HepG2 (cell line): ENCODE measurements at regions not wholly inside any gene's neighbourhood (a gene's known extent, or its start where the extent isn't known, plus 50 kb on each side); places are given as distances from the start of the nearest gene placed in this dataset.

ENCODE experiments used
- ATAC-seq: fragments of 200-7000 bp; cut with Tn5 transposase; 3 replicates; pipeline ENCODE4 v1.9.1; 2020; ENCODE audit warnings: mild to moderate bottlenecking, moderate library complexity
- BruUV-seq: library from RNA; stranded (reverse); fragments of 400-500 nt; replicated peaks from 2 replicates; lab custom pipeline; 2021; lab: Mats Ljungman, UMichigan
- CTCF ChIA-PET: fragments of 300-600 bp; formaldehyde crosslinking; extraction: SDS; loops from one replicate; lab custom pipeline; 2021; ENCODE audit warnings: low total read pairs, inconsistent platforms, low intra/inter-chr PET ratio; lab: Yijun Ruan, JAX
- POLR2A ChIA-PET: fragments of 350-600 bp; sonication (Branson Sonifier 250); formaldehyde crosslinking; loops from one replicate; lab custom pipeline; 2020; ENCODE audit warnings: antibody characterized with exemption, inconsistent platforms; lab: Yijun Ruan, JAX
- DNase-seq: peaks from one replicate; pipeline ENCODE4 v3.0.0-alpha.2; 2015; ENCODE audit warnings: low spot score
- FAIRE-seq: peaks from 3 replicates; lab custom pipeline; 2011; peaks lifted over from hg19 to GRCh38; lab: Jason Lieb, UNC
- H2AFZ ChIP-seq: one replicate; pipeline ENCODE4 v1.6.1; 2011; ENCODE audit warnings: low read length, inconsistent platforms
- H3K27ac ChIP-seq: fragments of 300-600 bp; 3 replicates; pipeline ENCODE4 v1.8.0; 2011; ENCODE audit warnings: mixed run types, mild to moderate bottlenecking, mixed read lengths, low read length, inconsistent platforms; ENCODE audit not compliant: insufficient read depth; ENCODE audit errors: extremely low read length
- H3K27me3 ChIP-seq, 2 experiments: fragments of 200-600 bp in 1 of 2; 2 replicates in 1 of 2; 3 replicates in 1 of 2; pipeline versions ENCODE4 v1.6.0 to v1.8.0; 2011; ENCODE audit warnings: low read length in 2 of 2, mild to moderate bottlenecking in 2 of 2, moderate library complexity in 2 of 2, inconsistent platforms in 1 of 2; ENCODE audit not compliant: insufficient read depth in 2 of 2, control insufficient read depth in 1 of 2
- H3K36me3 ChIP-seq, 2 experiments: fragments of 200-600 bp in 1 of 2; replicated peaks in 1 of 2; 2 replicates in 1 of 2; 3 replicates in 1 of 2; pipeline versions ENCODE4 v1.5.1 to v1.8.0; 2011; ENCODE audit warnings: low read length in 2 of 2, inconsistent platforms in 1 of 2; ENCODE audit not compliant: insufficient read depth in 2 of 2, control insufficient read depth in 1 of 2
- H3K4me1 ChIP-seq: 2 replicates; pipeline ENCODE4 v1.5.1; 2012; ENCODE audit warnings: low read length, inconsistent platforms; ENCODE audit not compliant: insufficient read depth
- H3K4me2 ChIP-seq: 2 replicates; pipeline ENCODE4 v1.6.0; 2011; ENCODE audit warnings: low read depth, low read length, inconsistent platforms
- H3K4me3 ChIP-seq, 3 experiments: fragments of 200-600 bp in 1 of 3; sonication (generic), shearing (Covaris generic) in 1 of 3; replicated peaks in 1 of 3; 2 replicates each; pipeline ENCODE4 v1.5.1; 2011 to 2016; ENCODE audit warnings: low read length in 3 of 3, inconsistent platforms in 2 of 3, low read depth in 2 of 3, mild to moderate bottlenecking in 2 of 3, control low read depth in 1 of 3, mixed read lengths in 1 of 3; ENCODE audit not compliant: insufficient read depth in 1 of 3
- H3K79me2 ChIP-seq: one replicate; pipeline ENCODE4 v1.6.1; 2011; ENCODE audit warnings: low read length, inconsistent platforms; ENCODE audit not compliant: insufficient read depth
- H3K9ac ChIP-seq: 2 replicates; pipeline ENCODE4 v1.6.0; 2011; ENCODE audit warnings: mild to moderate bottlenecking, low read depth, low read length, inconsistent platforms; ENCODE audit not compliant: insufficient read depth
- H3K9me3 ChIP-seq: 2 replicates; pipeline ENCODE4 v1.5.1; 2012; ENCODE audit warnings: mild to moderate bottlenecking, low read length
- H4K20me1 ChIP-seq: 2 replicates; pipeline ENCODE4 v1.6.0; 2011; ENCODE audit warnings: inconsistent platforms, mild to moderate bottlenecking, low read length, moderate library complexity; ENCODE audit not compliant: insufficient read depth
- MTA3 ChIP-seq: sonication (generic); formaldehyde crosslinking; IDR thresholded peaks from 2 replicates; pipeline ENCODE4 v1.4.0; 2020; ENCODE audit warnings: missing genetic modification reagents
- NFYB ChIP-seq: sonication (generic); formaldehyde crosslinking; IDR thresholded peaks from 2 replicates; pipeline ENCODE4 v1.4.0; 2020; ENCODE audit warnings: missing genetic modification reagents
- NR3C1 ChIP-seq: sonication (generic); formaldehyde crosslinking; IDR thresholded peaks from 2 replicates; pipeline ENCODE4 v1.4.0; 2020; ENCODE audit warnings: missing genetic modification reagents
- RERE ChIP-seq: IDR thresholded peaks from 2 replicates; pipeline ENCODE4 v1.6.1; 2016; ENCODE audit warnings: low read depth, missing genetic modification reagents, missing compliant biosample characterization
- SP4 ChIP-seq: sonication (generic); formaldehyde crosslinking; IDR thresholded peaks from 2 replicates; pipeline ENCODE4 v1.8.1; 2023; ENCODE audit warnings: mild to moderate bottlenecking, missing genetic modification reagents
- THAP11 ChIP-seq: IDR thresholded peaks from 2 replicates; pipeline ENCODE4 v1.6.1; 2016; ENCODE audit warnings: missing biosample characterization, missing genetic modification reagents
- XBP1 ChIP-seq: sonication (generic); formaldehyde crosslinking; IDR thresholded peaks from 2 replicates; pipeline ENCODE4 v1.5.0; 2020; ENCODE audit warnings: missing genetic modification reagents
- ZNF317 ChIP-seq: sonication (generic); formaldehyde crosslinking; IDR thresholded peaks from 2 replicates; pipeline ENCODE4 v1.5.0; 2020; ENCODE audit warnings: mild to moderate bottlenecking, missing genetic modification reagents
- ZNF556 ChIP-seq: sonication (generic); formaldehyde crosslinking; IDR thresholded peaks from 2 replicates; pipeline ENCODE4 v1.4.0; 2020; ENCODE audit warnings: mild to moderate bottlenecking, missing genetic modification reagents, borderline replicate concordance
- ZNF776 ChIP-seq: sonication (generic); formaldehyde crosslinking; IDR thresholded peaks from 2 replicates; pipeline ENCODE4 v1.4.0; 2020; ENCODE audit warnings: mild to moderate bottlenecking, missing genetic modification reagents
- ZSCAN25 ChIP-seq: sonication (generic); formaldehyde crosslinking; IDR thresholded peaks from 2 replicates; pipeline ENCODE4 v1.8.0; 2022; ENCODE audit warnings: mild to moderate bottlenecking, missing genetic modification reagents
- WGBS: methylation state at CpG from one replicate; pipeline ENCODE4 v1.1.6; 2017; ENCODE audit warnings: low lambda C conversion rate; 5-methylcytosine and 5-hydroxymethylcytosine counted together
- in situ Hi-C: cut with HindIII; loops from 2 replicates; pipeline ENCODE4 v1.10.0; 2017; ENCODE audit warnings: low pct_unique_long_range_greater_than_20kb; ENCODE audit not compliant: extremely low pct_ligation_motif_present
- intact Hi-C: fragments of 100-400 bp; cut with micrococcal nuclease; formaldehyde crosslinking; loops from one replicate; pipeline ENCODE4 v1.10.0; 2022; ENCODE audit not compliant: unreplicated experiment
- TF ChIP-seq, protein P1 (sequence below): sonication (generic); formaldehyde crosslinking; IDR thresholded peaks from 2 replicates; pipeline ENCODE4 v1.8.1; 2023; ENCODE audit warnings: missing genetic modification reagents, inconsistent platforms, borderline replicate concordance

GRCh38 chr9:117597977-117598376 is 106.2 kb upstream of the TLR4 start (continued):
- TF ChIP-seq, protein P1, sequence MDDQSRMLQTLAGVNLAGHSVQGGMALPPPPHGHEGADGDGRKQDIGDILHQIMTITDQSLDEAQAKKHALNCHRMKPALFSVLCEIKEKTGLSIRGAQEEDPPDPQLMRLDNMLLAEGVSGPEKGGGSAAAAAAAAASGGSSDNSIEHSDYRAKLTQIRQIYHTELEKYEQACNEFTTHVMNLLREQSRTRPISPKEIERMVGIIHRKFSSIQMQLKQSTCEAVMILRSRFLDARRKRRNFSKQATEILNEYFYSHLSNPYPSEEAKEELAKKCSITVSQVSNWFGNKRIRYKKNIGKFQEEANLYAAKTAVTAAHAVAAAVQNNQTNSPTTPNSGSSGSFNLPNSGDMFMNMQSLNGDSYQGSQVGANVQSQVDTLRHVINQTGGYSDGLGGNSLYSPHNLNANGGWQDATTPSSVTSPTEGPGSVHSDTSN (CRISPR knock-in tag) = no peak
- no peak for TF ChIP-seq NFYB
- TF ChIP-seq, all 625 proteins: peak for 0

DNA sequence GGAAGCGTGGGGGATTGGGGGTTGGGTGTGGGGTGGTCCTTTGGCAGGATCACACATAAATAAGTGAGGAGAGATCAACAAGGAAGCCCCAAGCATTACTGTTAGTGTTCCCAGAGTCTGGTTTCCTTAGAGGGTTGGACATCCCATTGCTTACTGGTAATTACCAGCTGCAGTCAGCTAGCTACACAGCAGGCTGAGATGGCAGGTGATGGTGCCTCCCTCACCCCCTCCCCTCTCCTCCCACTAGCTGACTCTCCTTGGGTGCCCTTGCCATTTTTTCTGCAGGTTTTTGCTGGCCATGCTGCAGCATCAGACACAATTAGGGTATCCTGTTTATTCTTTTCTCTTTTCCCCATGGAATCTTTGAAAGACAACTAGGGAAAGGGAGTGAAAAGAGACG is 107.5 kb upstream of the TLR4 start:
- ATAC-seq (no peak), DNase-seq (no peak)
- in situ Hi-C loops = no loop called here
- Histone ChIP-seq H4K20me1 (no peaks in the 10 kb centered on the region), H3K9ac (no peak overlapping the region), H3K27me3 (no peaks in the 10 kb centered on the region), H3K4me3 (no peak overlapping the region), H3K4me1 (no peaks in the 10 kb centered on the region), H3K36me3 (no peaks in the 10 kb centered on the region), H2AFZ (no peak overlapping the region), H3K4me2 (no peak overlapping the region), H3K9me3 (peaks cover 17% of the 10 kb centered on the region), H3K79me2 (no peaks in the 10 kb centered on the region)
- CTCF ChIA-PET = no interaction called here
- TF ChIP-seq XBP1 (CRISPR knock-in tag) (no peak), THAP11 (CRISPR knock-in tag) (no peak), SP4 (CRISPR knock-in tag) (no peak), RERE (CRISPR knock-in tag) (no peak), ZNF776 (CRISPR knock-in tag) (no peak), MTA3 (no peak), ZNF317 (CRISPR knock-in tag) (no peak), ZNF556 (CRISPR knock-in tag) (no peak), NR3C1 (no peak), ZSCAN25 (CRISPR knock-in tag) (no peak)
- TF ChIP-seq, all 625 proteins: peak for 0
- 4% methylated on average over 2 of the region's 2 CpGs for WGBS
- POLR2A ChIA-PET = no interaction called here
- BruUV-seq = no TSS peak
- FAIRE-seq = no peak
- H3K27ac ChIP-seq = no peak overlapping the region
- intact Hi-C loops = no loop called here
